ENCODE measurements at regions not wholly inside any gene's neighbourhood (a gene's known extent, or its start where the extent isn't known, plus 50 kb on each side); places are given as distances from the start of the nearest gene placed in this dataset.
"Not testable (repeated sequence)": the region's sequence is repeated elsewhere in the genome, so short reads cannot be mapped to it uniquely, and the experiment has no call there.

DNA sequence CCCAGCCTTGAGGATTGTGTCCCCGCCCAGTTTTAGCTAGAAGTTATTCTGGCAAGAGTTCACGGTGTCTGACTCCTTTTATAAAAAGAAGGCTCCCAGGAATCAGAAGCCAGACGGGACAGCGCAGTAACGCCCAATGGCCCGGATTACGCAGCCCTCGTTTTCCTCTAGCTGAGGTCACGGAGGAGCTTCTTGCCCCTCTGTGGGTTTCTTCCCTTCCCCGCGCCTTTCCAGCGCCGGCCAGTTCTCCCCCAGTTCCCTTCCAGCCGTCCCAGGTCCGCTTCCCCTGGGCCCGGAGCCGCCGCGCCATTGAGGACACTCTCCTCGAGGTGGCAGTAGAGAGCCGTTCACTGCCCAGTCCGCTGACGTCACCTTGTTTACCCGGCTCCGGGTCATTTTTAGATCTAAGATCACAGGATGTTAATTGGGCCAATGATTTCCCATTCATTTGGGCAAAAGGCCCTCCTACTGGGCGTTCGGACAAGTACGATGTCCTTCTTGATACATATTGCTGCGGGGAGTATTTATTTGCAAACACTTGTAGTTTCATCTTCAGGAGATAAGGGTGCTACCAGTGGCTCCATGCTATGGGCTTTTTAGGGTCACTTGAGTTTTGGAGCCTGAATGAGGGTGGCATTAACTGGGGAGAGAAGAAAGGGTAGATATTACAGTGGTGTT, 81.5 kb upstream of the PPM1B start:
- H3K4ac ChIP-seq (ENCODE audit: low read depth, low read length) = no peak overlapping the region
- H3K36me3 ChIP-seq (ENCODE audit: control insufficient read depth, insufficient read depth, low read length) = no peaks in the 10 kb centered on the region
- H3K9ac ChIP-seq (ENCODE audit: low read length) = peak overlapping the region; percentile 60
- no peak overlapping the region for H3K23ac ChIP-seq (ENCODE audit: low read length)
- H3K27ac ChIP-seq (ENCODE audit: low read depth, low read length) = no peak overlapping the region
- H2BK120ac ChIP-seq (ENCODE audit: low read depth, low read length) = no peak overlapping the region
- peak overlapping the region; percentile 69 for H3K4me2 ChIP-seq (ENCODE audit: low read length)
- H3K4me1 ChIP-seq (ENCODE audit: control insufficient read depth, low read depth, low read length) = peaks cover 6% of the 10 kb centered on the region
- H2BK5ac ChIP-seq (ENCODE audit: low read length) = no peak overlapping the region
- no peak overlapping the region for H2AK5ac ChIP-seq (ENCODE audit: low read length)
- H3K79me1 ChIP-seq (ENCODE audit: low read length) = no peaks in the 10 kb centered on the region
- H3K18ac ChIP-seq (ENCODE audit: low read length) = peak overlapping the region; percentile 53
- peak overlapping the region; percentile 39 for H2BK15ac ChIP-seq (replicated peaks; ENCODE audit: low read depth)
- H4K8ac ChIP-seq (ENCODE audit: low read depth, low read length) = no peak overlapping the region
- H3K79me2 ChIP-seq (ENCODE audit: control insufficient read depth, insufficient read depth, low read length) = no peaks in the 10 kb centered on the region
- WGBS (ENCODE audit: extremely low coverage, insufficient coverage, low lambda C conversion rate) = no CpG with 5 or more reads among the region's 29 CpGs
- peak; percentile 86 for DNase-seq
- peak overlapping the region; percentile 78 for H3K56ac ChIP-seq (ENCODE audit: low read length)
- no peaks in the 10 kb centered on the region for H3K27me3 ChIP-seq (ENCODE audit: insufficient read depth, low read length, poor library complexity)
- peak overlapping the region; percentile 35 for H4K5ac ChIP-seq (ENCODE audit: low read length)
- peak overlapping the region; percentile 24 for H3K4me3 ChIP-seq (ENCODE audit: low read length)

DNA sequence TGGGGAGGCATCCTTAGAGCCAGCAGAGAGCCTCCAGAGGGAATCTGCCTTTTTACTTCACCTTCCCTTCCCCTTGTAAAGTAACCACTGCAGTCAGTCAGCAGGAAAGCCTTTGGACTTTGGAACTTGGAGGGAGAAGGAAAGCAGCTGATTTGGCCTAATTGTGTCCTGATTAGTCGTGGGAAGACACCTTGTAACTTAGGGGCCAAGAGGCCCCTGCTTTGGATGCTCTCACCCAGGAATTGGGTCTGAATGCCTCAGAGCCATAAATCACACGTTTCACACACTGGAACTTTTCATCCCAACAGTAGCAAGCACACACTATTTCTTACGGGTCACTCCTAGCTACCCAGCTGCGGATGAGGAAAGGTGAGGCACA, 81.0 kb upstream of the PPM1B start:
- H3K27me3 ChIP-seq (ENCODE audit: insufficient read depth, low read length, poor library complexity) = no peaks in the 10 kb centered on the region
- no peak overlapping the region for H2BK120ac ChIP-seq (ENCODE audit: low read depth, low read length)
- no peaks in the 10 kb centered on the region for H3K79me2 ChIP-seq (ENCODE audit: control insufficient read depth, insufficient read depth, low read length)
- no peak overlapping the region for H3K23ac ChIP-seq (ENCODE audit: low read length)
- H3K4me3 ChIP-seq (ENCODE audit: low read length) = no peak overlapping the region
- no peak overlapping the region for H2BK5ac ChIP-seq (ENCODE audit: low read length)
- H3K4me2 ChIP-seq (ENCODE audit: low read length) = no peak overlapping the region
- H3K4me1 ChIP-seq (ENCODE audit: control insufficient read depth, low read depth, low read length) = peaks cover 6% of the 10 kb centered on the region
- peak; percentile 38 for DNase-seq
- peak overlapping the region; percentile 35 for H4K5ac ChIP-seq (ENCODE audit: low read length)
- H4K8ac ChIP-seq (ENCODE audit: low read depth, low read length) = no peak overlapping the region
- H3K56ac ChIP-seq (ENCODE audit: low read length) = peak overlapping the region; percentile 78
- H3K79me1 ChIP-seq (ENCODE audit: low read length) = no peaks in the 10 kb centered on the region
- H2BK15ac ChIP-seq (replicated peaks; ENCODE audit: low read depth) = peak overlapping the region; percentile 39
- H2AK5ac ChIP-seq (ENCODE audit: low read length) = no peak overlapping the region
- H3K18ac ChIP-seq (ENCODE audit: low read length) = peak overlapping the region; percentile 53
- no peaks in the 10 kb centered on the region for H3K36me3 ChIP-seq (ENCODE audit: control insufficient read depth, insufficient read depth, low read length)
- H3K9ac ChIP-seq (ENCODE audit: low read length) = peak overlapping the region; percentile 60
- H3K4ac ChIP-seq (ENCODE audit: low read depth, low read length) = no peak overlapping the region
- WGBS (ENCODE audit: extremely low coverage, insufficient coverage, low lambda C conversion rate) = no CpG with 5 or more reads among the region's 4 CpGs
- no peak overlapping the region for H3K27ac ChIP-seq (ENCODE audit: low read depth, low read length)

DNA sequence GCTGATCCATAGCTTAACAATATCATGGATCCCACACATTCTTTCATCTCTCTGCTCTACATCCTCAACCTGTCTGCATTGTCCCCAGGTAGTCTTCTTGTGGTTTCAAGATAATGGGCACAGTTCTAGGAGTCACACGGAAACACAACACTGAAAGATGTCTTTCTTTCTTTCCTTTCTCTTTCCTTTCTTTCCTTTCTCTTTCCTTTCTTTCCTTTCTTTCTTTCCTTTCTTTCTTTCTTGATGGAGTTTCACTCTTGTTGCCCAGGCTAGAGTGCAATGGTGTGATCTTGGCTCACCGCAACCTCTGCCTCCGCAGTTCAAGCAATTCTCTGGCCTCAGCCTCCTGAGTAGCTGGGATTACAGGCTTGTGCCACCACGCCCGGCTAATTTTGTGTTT, 76.2 kb upstream of the PPM1B start:
- H3K56ac ChIP-seq (ENCODE audit: low read length); H4K5ac ChIP-seq (ENCODE audit: low read length); H2BK15ac ChIP-seq (replicated peaks; ENCODE audit: low read depth); H3K36me3 ChIP-seq (ENCODE audit: control insufficient read depth, insufficient read depth, low read length); H2BK120ac ChIP-seq (ENCODE audit: low read depth, low read length); H4K8ac ChIP-seq (ENCODE audit: low read depth, low read length); H3K79me1 ChIP-seq (ENCODE audit: low read length); H3K23ac ChIP-seq (ENCODE audit: low read length); H3K4me3 ChIP-seq (ENCODE audit: low read length); H3K27ac ChIP-seq (ENCODE audit: low read depth, low read length); H3K27me3 ChIP-seq (ENCODE audit: insufficient read depth, low read length, poor library complexity); H3K4me2 ChIP-seq (ENCODE audit: low read length); H3K4me1 ChIP-seq (ENCODE audit: control insufficient read depth, low read depth, low read length); H3K79me2 ChIP-seq (ENCODE audit: control insufficient read depth, insufficient read depth, low read length); H2AK5ac ChIP-seq (ENCODE audit: low read length); H2BK5ac ChIP-seq (ENCODE audit: low read length); H3K9ac ChIP-seq (ENCODE audit: low read length); H3K4ac ChIP-seq (ENCODE audit: low read depth, low read length); DNase-seq; H3K18ac ChIP-seq (ENCODE audit: low read length): not testable (repeated sequence)
- WGBS (ENCODE audit: extremely low coverage, insufficient coverage, low lambda C conversion rate) = no CpG with 5 or more reads among the region's 5 CpGs

DNA sequence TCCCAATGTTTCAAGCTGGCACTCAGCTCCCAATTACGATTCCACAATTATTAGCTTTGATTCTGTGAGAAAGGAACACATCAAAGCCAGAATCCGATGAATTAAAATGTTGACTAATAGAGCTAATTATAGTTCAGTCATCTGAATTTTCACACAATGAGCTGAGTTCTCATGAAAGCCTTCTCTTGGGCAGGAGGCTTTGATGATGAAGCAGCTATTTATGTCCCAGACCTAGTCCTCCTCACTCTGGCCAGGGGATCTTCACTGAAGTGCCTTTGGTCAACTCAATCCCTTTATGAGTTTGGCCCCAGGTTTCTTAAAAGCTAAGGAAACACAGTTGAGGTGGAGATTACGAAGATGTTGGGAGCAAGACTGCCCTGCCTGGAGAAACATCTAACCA, 74.7 kb upstream of the PPM1B start:
- WGBS (ENCODE audit: extremely low coverage, insufficient coverage, low lambda C conversion rate) = no CpG with 5 or more reads among the region's 3 CpGs

DNA sequence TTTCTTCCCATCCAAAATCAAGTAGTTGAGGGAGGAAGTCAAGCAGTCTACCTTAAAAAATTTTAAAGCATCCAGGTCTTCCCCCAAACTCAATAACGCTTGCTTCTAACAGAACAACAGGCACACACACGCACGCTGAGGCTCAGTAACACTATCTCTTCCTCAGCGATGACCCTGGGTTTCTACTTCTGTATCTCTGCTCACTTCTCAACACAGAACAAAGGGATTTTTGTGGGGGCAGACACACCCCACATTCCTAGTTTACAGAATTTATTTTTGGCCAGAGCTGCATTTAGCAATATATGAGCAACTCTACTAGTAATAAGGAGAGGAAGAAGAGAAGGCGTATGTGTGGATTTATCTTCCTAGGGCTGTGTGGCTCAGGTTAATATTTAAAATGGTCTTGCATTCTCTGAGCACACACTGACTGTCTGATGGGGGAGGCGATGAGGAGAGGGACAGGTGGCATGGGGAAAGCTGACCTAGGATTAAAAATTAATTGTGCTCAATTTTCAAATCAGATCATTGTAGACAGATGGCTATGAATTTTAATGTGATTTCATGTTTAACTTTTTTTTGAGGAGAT, 71.3 kb upstream of the PPM1B start:
- H2AK5ac ChIP-seq (ENCODE audit: low read length) = no peak overlapping the region
- no peaks in the 10 kb centered on the region for H3K4me1 ChIP-seq (ENCODE audit: control insufficient read depth, low read depth, low read length)
- no peak overlapping the region for H4K5ac ChIP-seq (ENCODE audit: low read length)
- H2BK5ac ChIP-seq (ENCODE audit: low read length) = no peak overlapping the region
- no peaks in the 10 kb centered on the region for H3K36me3 ChIP-seq (ENCODE audit: control insufficient read depth, insufficient read depth, low read length)
- no peaks in the 10 kb centered on the region for H3K79me2 ChIP-seq (ENCODE audit: control insufficient read depth, insufficient read depth, low read length)
- H3K27ac ChIP-seq (ENCODE audit: low read depth, low read length) = no peak overlapping the region
- H3K4me3 ChIP-seq (ENCODE audit: low read length) = no peak overlapping the region
- no peak for DNase-seq
- no peak overlapping the region for H3K4me2 ChIP-seq (ENCODE audit: low read length)
- H3K56ac ChIP-seq (ENCODE audit: low read length) = no peak overlapping the region
- no peaks in the 10 kb centered on the region for H3K27me3 ChIP-seq (ENCODE audit: insufficient read depth, low read length, poor library complexity)
- H3K18ac ChIP-seq (ENCODE audit: low read length) = no peak overlapping the region
- no peak overlapping the region for H3K9ac ChIP-seq (ENCODE audit: low read length)
- no peaks in the 10 kb centered on the region for H3K79me1 ChIP-seq (ENCODE audit: low read length)
- H3K23ac ChIP-seq (ENCODE audit: low read length) = no peak overlapping the region
- H3K4ac ChIP-seq (ENCODE audit: low read depth, low read length) = no peak overlapping the region
- H2BK120ac ChIP-seq (ENCODE audit: low read depth, low read length) = no peak overlapping the region
- no peak overlapping the region for H2BK15ac ChIP-seq (replicated peaks; ENCODE audit: low read depth)
- no CpG with 5 or more reads among the region's 6 CpGs for WGBS (ENCODE audit: extremely low coverage, insufficient coverage, low lambda C conversion rate)
- H4K8ac ChIP-seq (ENCODE audit: low read depth, low read length) = no peak overlapping the region

More for the DNA sequence above, 74.7 kb upstream of the PPM1B start:
- no peak overlapping the region for H3K23ac ChIP-seq (ENCODE audit: low read length)
- H2AK5ac ChIP-seq (ENCODE audit: low read length) = no peak overlapping the region
- no peak overlapping the region for H3K4me3 ChIP-seq (ENCODE audit: low read length)
- H3K4me2 ChIP-seq (ENCODE audit: low read length) = no peak overlapping the region
- H3K27ac ChIP-seq (ENCODE audit: low read depth, low read length) = no peak overlapping the region
- H3K18ac ChIP-seq (ENCODE audit: low read length) = no peak overlapping the region
- H4K8ac ChIP-seq (ENCODE audit: low read depth, low read length) = no peak overlapping the region
- no peak overlapping the region for H3K4ac ChIP-seq (ENCODE audit: low read depth, low read length)
- H3K79me1 ChIP-seq (ENCODE audit: low read length) = no peaks in the 10 kb centered on the region
- H2BK120ac ChIP-seq (ENCODE audit: low read depth, low read length) = no peak overlapping the region
- no peaks in the 10 kb centered on the region for H3K4me1 ChIP-seq (ENCODE audit: control insufficient read depth, low read depth, low read length)
- no peaks in the 10 kb centered on the region for H3K27me3 ChIP-seq (ENCODE audit: insufficient read depth, low read length, poor library complexity)
- H3K56ac ChIP-seq (ENCODE audit: low read length) = no peak overlapping the region
- no peak overlapping the region for H4K5ac ChIP-seq (ENCODE audit: low read length)
- H3K36me3 ChIP-seq (ENCODE audit: control insufficient read depth, insufficient read depth, low read length) = no peaks in the 10 kb centered on the region
- DNase-seq = no peak
- H3K79me2 ChIP-seq (ENCODE audit: control insufficient read depth, insufficient read depth, low read length) = no peaks in the 10 kb centered on the region
- no peak overlapping the region for H3K9ac ChIP-seq (ENCODE audit: low read length)
- H2BK5ac ChIP-seq (ENCODE audit: low read length) = no peak overlapping the region
- H2BK15ac ChIP-seq (replicated peaks; ENCODE audit: low read depth) = no peak overlapping the region

DNA sequence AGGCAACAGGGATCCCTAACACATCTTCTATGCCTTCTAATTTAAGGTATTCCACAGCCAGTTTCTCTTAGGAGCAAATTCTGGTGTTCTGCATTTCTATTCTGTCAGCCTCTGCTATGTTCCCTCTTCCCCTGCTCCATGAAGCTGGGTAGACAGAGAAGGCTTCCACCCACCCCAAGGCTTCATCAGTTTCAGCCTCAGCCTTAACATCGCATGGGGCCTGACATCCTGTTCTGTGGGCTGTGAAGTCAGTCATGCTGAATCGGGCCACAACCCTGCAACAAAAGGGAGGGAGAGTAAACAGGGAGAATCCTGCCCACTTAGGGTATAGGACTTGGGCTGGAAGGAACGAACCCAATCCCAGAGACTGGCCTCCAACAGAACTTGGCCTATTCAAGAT, 70.6 kb upstream of the PPM1B start:
- Histone ChIP-seq H2BK120ac (ENCODE audit: low read depth, low read length) (no peak overlapping the region), H3K4me2 (ENCODE audit: low read length) (no peak overlapping the region), H3K79me1 (ENCODE audit: low read length) (no peaks in the 10 kb centered on the region), H2BK5ac (ENCODE audit: low read length) (no peak overlapping the region), H3K4me3 (ENCODE audit: low read length) (no peak overlapping the region), H3K56ac (ENCODE audit: low read length) (no peak overlapping the region), H3K79me2 (ENCODE audit: control insufficient read depth, insufficient read depth, low read length) (no peaks in the 10 kb centered on the region), H3K27me3 (ENCODE audit: insufficient read depth, low read length, poor library complexity) (no peaks in the 10 kb centered on the region), H3K4me1 (ENCODE audit: control insufficient read depth, low read depth, low read length) (no peaks in the 10 kb centered on the region), H4K8ac (ENCODE audit: low read depth, low read length) (no peak overlapping the region), H3K23ac (ENCODE audit: low read length) (no peak overlapping the region), H3K18ac (ENCODE audit: low read length) (no peak overlapping the region), H2AK5ac (ENCODE audit: low read length) (no peak overlapping the region), H2BK15ac (replicated peaks; ENCODE audit: low read depth) (no peak overlapping the region), H3K4ac (ENCODE audit: low read depth, low read length) (no peak overlapping the region), H3K36me3 (ENCODE audit: control insufficient read depth, insufficient read depth, low read length) (no peaks in the 10 kb centered on the region), H4K5ac (ENCODE audit: low read length) (no peak overlapping the region), H3K27ac (ENCODE audit: low read depth, low read length) (no peak overlapping the region), H3K9ac (ENCODE audit: low read length) (no peak overlapping the region)
- WGBS (ENCODE audit: extremely low coverage, insufficient coverage, low lambda C conversion rate) = no CpG with 5 or more reads among the region's 3 CpGs
- no peak for DNase-seq

All from mesendoderm (in vitro differentiated cells).